Adrenal gland (tissue), 9 donors: ENCODE measurements at regions not wholly inside any gene's neighbourhood (a gene's known extent, or its start where the extent isn't known, plus 50 kb on each side); places are given as distances from the start of the nearest gene placed in this dataset.

Source experiments
- DNase-seq, 7 donors: peaks; one replicate each; pipeline ENCODE4 v3.0.0-alpha.2; 2019 to 2020
- H3K27ac ChIP-seq, 5 donors: fragments of 200-600 bp; sonication (generic) in 4 of 5; 1 replicate in 3 of 5; 2 replicates in 2 of 5; pipeline versions ENCODE4 v1.5.1 to v1.8.0; 2016 to 2020; ENCODE audit warnings: mild to moderate bottlenecking in 1 of 5
- H3K27me3 ChIP-seq: fragments of 200-600 bp; 2 replicates; pipeline ENCODE4 v1.8.0; 2021
- H3K36me3 ChIP-seq, 2 donors: fragments of 200-600 bp; replicated peaks in 1 of 2; 1 replicate in 1 of 2; 2 replicates in 1 of 2; pipeline versions ENCODE4 v1.5.1 to v1.8.0; 2018 to 2022
- H3K4me1 ChIP-seq, 2 donors: fragments of 200-600 bp; replicated peaks in 1 of 2; 1 replicate in 1 of 2; 2 replicates in 1 of 2; pipeline versions ENCODE4 v1.5.1 to v1.8.0; 2018 to 2021
- H3K4me3 ChIP-seq, 4 donors: fragments of 200-600 bp; sonication (generic) in 3 of 4; one replicate each; pipeline ENCODE4 v1.5.1; 2016 to 2018
- H3K9me3 ChIP-seq, 3 donors: fragments of 200-600 bp; sonication (generic) in 1 of 3; replicated peaks in 1 of 3; 1 replicate in 2 of 3; 2 replicates in 1 of 3; pipeline versions ENCODE4 v1.5.1 to v1.8.0; 2016 to 2021
- POLR2A ChIP-seq, 2 donors: fragments of 450-650 bp; IDR thresholded peaks; one replicate each; pipeline ENCODE4 v1.6.1; 2017; ENCODE audit warnings: antibody characterized with exemption in 2 of 2, mild to moderate bottlenecking in 2 of 2, moderate library complexity in 1 of 2
- WGBS, 4 donors: extraction: QIAGEN DNeasy Blood & Tissue Kit in 2 of 4; methylation state at CpG; one replicate each; pipeline versions ENCODE4 v1.1.5 to v1.1.7; 2013 to 2017; 5-methylcytosine and 5-hydroxymethylcytosine counted together
- intact Hi-C, 2 donors: fragments of 100-400 bp; cut with DNase I; formaldehyde crosslinking; loops; one replicate each; pipeline versions ENCODE4 v1.14.1 to v1.15.0; 2022 to 2023
- TF ChIP-seq, protein P1 (sequence below), 6 experiments: fragments of 450-650 bp in 4 of 6; fragments of 200-600 bp in 2 of 6; sonication (generic) in 1 of 6; IDR thresholded peaks; 1 replicate in 5 of 6; 2 replicates in 1 of 6; pipeline versions ENCODE4 v1.5.1 to v1.8.0; 2016 to 2021; ENCODE audit warnings: antibody characterized with exemption in 6 of 6, mild to moderate bottlenecking in 2 of 6, moderate library complexity in 1 of 6
- donor health status: healthy with polysubstance abuse.
- donor health status: Bipolar disorder and iron deficiency.
- donor health status: DM: yes; HTN: yes; CAD: no.
- donor health status: DM: no; HTN: no; CAD: no.
- donor health status: DM: no; HTN: no; CAD: no.

- H3K4me3 ChIP-seq: no peak overlapping the region
- H3K27me3 ChIP-seq: no peaks in the 10 kb centered on the region
- no peak for TF ChIP-seq POLR2A (IDR thresholded peaks at IDR 0.05)
- TF ChIP-seq, protein P1, sequence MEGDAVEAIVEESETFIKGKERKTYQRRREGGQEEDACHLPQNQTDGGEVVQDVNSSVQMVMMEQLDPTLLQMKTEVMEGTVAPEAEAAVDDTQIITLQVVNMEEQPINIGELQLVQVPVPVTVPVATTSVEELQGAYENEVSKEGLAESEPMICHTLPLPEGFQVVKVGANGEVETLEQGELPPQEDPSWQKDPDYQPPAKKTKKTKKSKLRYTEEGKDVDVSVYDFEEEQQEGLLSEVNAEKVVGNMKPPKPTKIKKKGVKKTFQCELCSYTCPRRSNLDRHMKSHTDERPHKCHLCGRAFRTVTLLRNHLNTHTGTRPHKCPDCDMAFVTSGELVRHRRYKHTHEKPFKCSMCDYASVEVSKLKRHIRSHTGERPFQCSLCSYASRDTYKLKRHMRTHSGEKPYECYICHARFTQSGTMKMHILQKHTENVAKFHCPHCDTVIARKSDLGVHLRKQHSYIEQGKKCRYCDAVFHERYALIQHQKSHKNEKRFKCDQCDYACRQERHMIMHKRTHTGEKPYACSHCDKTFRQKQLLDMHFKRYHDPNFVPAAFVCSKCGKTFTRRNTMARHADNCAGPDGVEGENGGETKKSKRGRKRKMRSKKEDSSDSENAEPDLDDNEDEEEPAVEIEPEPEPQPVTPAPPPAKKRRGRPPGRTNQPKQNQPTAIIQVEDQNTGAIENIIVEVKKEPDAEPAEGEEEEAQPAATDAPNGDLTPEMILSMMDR (IDR thresholded peaks at IDR 0.05): no peak
- no peak overlapping the region for H3K27ac ChIP-seq
- H3K9me3 ChIP-seq: no peaks in the 10 kb centered on the region
- H3K4me1 ChIP-seq: peaks cover 0 to 10% of the 10 kb centered on the region in 2 donors
- DNase-seq: no peak
- intact Hi-C loops: no loop called here
- H3K36me3 ChIP-seq: no peaks in the 10 kb centered on the region
Observed at GRCh38 chr2:76283350-76283749, 572.6 kb upstream of the GCFC2 start.

DNA sequence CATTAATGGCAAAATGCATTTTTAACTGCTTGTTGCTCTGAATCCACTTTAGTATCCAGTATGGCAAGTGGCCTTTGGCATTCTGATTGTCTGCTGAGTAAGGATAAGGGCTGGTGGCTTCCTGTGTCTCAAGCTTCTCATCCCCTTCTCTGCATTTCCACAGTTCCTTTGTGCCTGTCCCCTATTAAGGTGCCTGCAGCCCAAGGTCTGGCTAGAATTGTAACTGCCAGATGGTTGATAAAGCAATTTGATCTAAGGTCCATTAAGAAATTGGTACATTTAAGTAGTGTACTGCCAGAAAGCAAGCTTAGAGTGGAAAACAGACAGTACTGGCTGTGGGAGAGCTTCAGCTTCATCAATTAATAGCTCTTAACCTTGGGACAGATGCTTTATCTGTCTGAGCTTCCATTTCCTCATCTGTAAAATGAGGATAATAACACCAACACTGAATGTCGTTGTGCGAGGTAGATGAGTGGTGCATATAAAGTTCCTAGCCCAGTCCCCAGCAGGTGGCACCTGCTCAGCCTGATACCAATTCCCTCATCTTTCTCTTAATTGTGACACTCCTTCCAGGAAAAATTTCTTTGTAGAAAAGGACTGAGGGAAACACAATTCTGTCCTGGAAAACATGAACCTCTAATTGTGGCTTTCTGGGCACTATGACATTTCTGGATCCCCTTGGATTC lies 570.6 kb upstream of the GCFC2 start:
- WGBS, 4 donors: 59 to 72% (median 70%) methylated on average over 2 of the region's 2 CpGs
- intact Hi-C loops: no loop called here
- Histone ChIP-seq H3K4me1 (peaks cover 0 to 10% of the 10 kb centered on the region in 2 donors), H3K4me3 (no peak overlapping the region), H3K9me3 (no peaks in the 10 kb centered on the region), H3K27me3 (no peaks in the 10 kb centered on the region), H3K27ac (no peak overlapping the region), H3K36me3 (no peaks in the 10 kb centered on the region)
- TF ChIP-seq POLR2A (IDR thresholded peaks at IDR 0.05): no peak
- TF ChIP-seq, protein P1 (IDR thresholded peaks at IDR 0.05): no peak
- DNase-seq: no peak

GRCh38 chr2:76280686-76281085 lies 570.0 kb upstream of the GCFC2 start:
- 1 to 7% (median 5%) methylated on average over 2 of the region's 2 CpGs for WGBS, 4 donors
- Histone ChIP-seq H3K4me3 (no peak overlapping the region), H3K27ac (no peak overlapping the region), H3K27me3 (no peaks in the 10 kb centered on the region), H3K4me1 (peaks cover 0 to 10% of the 10 kb centered on the region in 2 donors), H3K9me3 (no peaks in the 10 kb centered on the region), H3K36me3 (no peaks in the 10 kb centered on the region)
- TF ChIP-seq, protein P1 (IDR thresholded peaks at IDR 0.05): no peak
- no peak for TF ChIP-seq POLR2A (IDR thresholded peaks at IDR 0.05)
- intact Hi-C loops: no loop called here
- no peak for DNase-seq

DNA sequence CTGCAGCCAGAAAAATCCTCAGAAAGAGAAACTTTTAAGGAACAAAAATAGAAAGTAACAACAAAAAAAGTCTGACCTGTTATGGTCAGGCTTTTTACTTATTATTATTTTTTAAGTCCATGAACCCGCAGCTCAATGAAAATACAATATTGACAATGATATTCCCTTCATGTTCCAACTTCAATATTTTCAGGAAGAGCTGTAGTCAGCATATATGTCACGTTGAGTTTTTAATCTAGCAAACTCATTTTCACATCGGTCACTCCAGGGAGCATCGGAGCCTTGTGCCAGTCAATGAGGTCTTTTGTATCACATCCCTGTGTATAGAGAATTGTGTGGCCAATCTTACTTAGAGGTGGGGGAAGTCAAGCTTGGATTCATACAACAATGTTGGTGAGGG lies 568.4 kb upstream of the GCFC2 start:
- H3K9me3 ChIP-seq: no peaks in the 10 kb centered on the region
- no peaks in the 10 kb centered on the region for H3K36me3 ChIP-seq
- H3K4me3 ChIP-seq: no peak overlapping the region
- peaks cover 0 to 10% of the 10 kb centered on the region in 2 donors for H3K4me1 ChIP-seq
- TF ChIP-seq POLR2A (IDR thresholded peaks at IDR 0.05): no peak
- TF ChIP-seq, protein P1 (IDR thresholded peaks at IDR 0.05): no peak
- no peaks in the 10 kb centered on the region for H3K27me3 ChIP-seq
- no peak for DNase-seq
- WGBS, 4 donors: 58 to 76% (median 64%) methylated on average over 4 of the region's 4 CpGs
- intact Hi-C loops: no loop called here
- no peak overlapping the region for H3K27ac ChIP-seq
